Adrenal gland (tissue), 9 donors: ENCODE measurements at regions not wholly inside any gene's neighbourhood (a gene's known extent, or its start where the extent isn't known, plus 50 kb on each side); places are given as distances from the start of the nearest gene placed in this dataset.
A peak's percentile ranks its signal among the peaks of the same experiment; 100 is the strongest.

Experiments used
- DNase-seq, 7 donors: peaks; one replicate each; pipeline ENCODE4 v3.0.0-alpha.2; 2019 to 2020
- H3K27ac ChIP-seq, 5 donors: fragments of 200-600 bp; sonication (generic) in 4 of 5; 1 replicate in 3 of 5; 2 replicates in 2 of 5; pipeline versions ENCODE4 v1.5.1 to v1.8.0; 2016 to 2020; ENCODE audit warnings: mild to moderate bottlenecking in 1 of 5
- H3K27me3 ChIP-seq: fragments of 200-600 bp; 2 replicates; pipeline ENCODE4 v1.8.0; 2021
- H3K36me3 ChIP-seq, 2 donors: fragments of 200-600 bp; replicated peaks in 1 of 2; 1 replicate in 1 of 2; 2 replicates in 1 of 2; pipeline versions ENCODE4 v1.5.1 to v1.8.0; 2018 to 2022
- H3K4me1 ChIP-seq, 2 donors: fragments of 200-600 bp; replicated peaks in 1 of 2; 1 replicate in 1 of 2; 2 replicates in 1 of 2; pipeline versions ENCODE4 v1.5.1 to v1.8.0; 2018 to 2021
- H3K4me3 ChIP-seq, 4 donors: fragments of 200-600 bp; sonication (generic) in 3 of 4; one replicate each; pipeline ENCODE4 v1.5.1; 2016 to 2018
- H3K9me3 ChIP-seq, 3 donors: fragments of 200-600 bp; sonication (generic) in 1 of 3; replicated peaks in 1 of 3; 1 replicate in 2 of 3; 2 replicates in 1 of 3; pipeline versions ENCODE4 v1.5.1 to v1.8.0; 2016 to 2021
- POLR2A ChIP-seq, 2 donors: fragments of 450-650 bp; IDR thresholded peaks; one replicate each; pipeline ENCODE4 v1.6.1; 2017; ENCODE audit warnings: antibody characterized with exemption in 2 of 2, mild to moderate bottlenecking in 2 of 2, moderate library complexity in 1 of 2
- WGBS, 4 donors: extraction: QIAGEN DNeasy Blood & Tissue Kit in 2 of 4; methylation state at CpG; one replicate each; pipeline versions ENCODE4 v1.1.5 to v1.1.7; 2013 to 2017; 5-methylcytosine and 5-hydroxymethylcytosine counted together
- intact Hi-C, 2 donors: fragments of 100-400 bp; cut with DNase I; formaldehyde crosslinking; loops; one replicate each; pipeline versions ENCODE4 v1.14.1 to v1.15.0; 2022 to 2023
- TF ChIP-seq, protein P1 (sequence below), 6 experiments: fragments of 450-650 bp in 4 of 6; fragments of 200-600 bp in 2 of 6; sonication (generic) in 1 of 6; IDR thresholded peaks; 1 replicate in 5 of 6; 2 replicates in 1 of 6; pipeline versions ENCODE4 v1.5.1 to v1.8.0; 2016 to 2021; ENCODE audit warnings: antibody characterized with exemption in 6 of 6, mild to moderate bottlenecking in 2 of 6, moderate library complexity in 1 of 6
- donor health status: healthy with polysubstance abuse.
- donor health status: Bipolar disorder and iron deficiency.
- donor health status: DM: yes; HTN: yes; CAD: no.
- donor health status: DM: no; HTN: no; CAD: no.
- donor health status: DM: no; HTN: no; CAD: no.

DNA sequence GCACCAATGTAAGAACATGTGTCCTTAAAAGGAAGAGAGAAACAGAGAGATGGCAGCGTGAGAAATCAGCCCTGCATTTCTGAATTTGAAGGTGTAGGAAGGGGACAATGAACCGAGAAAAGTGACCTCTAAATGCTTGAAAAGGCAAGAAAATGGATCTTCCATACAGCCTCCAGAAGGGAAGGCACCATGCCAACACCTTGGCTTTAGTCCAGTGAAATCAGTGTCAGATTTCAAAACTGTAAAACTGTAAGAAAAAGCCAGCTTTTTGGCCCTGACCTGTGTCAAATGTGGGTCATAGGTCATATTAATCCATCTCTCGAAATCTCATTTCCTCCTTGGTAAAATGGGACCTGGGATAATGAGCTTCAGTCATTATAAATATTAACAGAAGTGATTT lies 762.3 kb downstream of the DCDC2C start:
- Histone ChIP-seq H3K27ac (no peak overlapping the region), H3K4me1 (no peaks in the 10 kb centered on the region), H3K27me3 (no peaks in the 10 kb centered on the region), H3K4me3 (no peak overlapping the region), H3K9me3 (no peaks in the 10 kb centered on the region), H3K36me3 (no peaks in the 10 kb centered on the region)
- 45 to 51% (median 49%) methylated on average over 3 of the region's 3 CpGs for WGBS, 4 donors
- no peak for TF ChIP-seq POLR2A (IDR thresholded peaks at IDR 0.05)
- TF ChIP-seq, protein P1, sequence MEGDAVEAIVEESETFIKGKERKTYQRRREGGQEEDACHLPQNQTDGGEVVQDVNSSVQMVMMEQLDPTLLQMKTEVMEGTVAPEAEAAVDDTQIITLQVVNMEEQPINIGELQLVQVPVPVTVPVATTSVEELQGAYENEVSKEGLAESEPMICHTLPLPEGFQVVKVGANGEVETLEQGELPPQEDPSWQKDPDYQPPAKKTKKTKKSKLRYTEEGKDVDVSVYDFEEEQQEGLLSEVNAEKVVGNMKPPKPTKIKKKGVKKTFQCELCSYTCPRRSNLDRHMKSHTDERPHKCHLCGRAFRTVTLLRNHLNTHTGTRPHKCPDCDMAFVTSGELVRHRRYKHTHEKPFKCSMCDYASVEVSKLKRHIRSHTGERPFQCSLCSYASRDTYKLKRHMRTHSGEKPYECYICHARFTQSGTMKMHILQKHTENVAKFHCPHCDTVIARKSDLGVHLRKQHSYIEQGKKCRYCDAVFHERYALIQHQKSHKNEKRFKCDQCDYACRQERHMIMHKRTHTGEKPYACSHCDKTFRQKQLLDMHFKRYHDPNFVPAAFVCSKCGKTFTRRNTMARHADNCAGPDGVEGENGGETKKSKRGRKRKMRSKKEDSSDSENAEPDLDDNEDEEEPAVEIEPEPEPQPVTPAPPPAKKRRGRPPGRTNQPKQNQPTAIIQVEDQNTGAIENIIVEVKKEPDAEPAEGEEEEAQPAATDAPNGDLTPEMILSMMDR (IDR thresholded peaks at IDR 0.05), result no peak
- peak in 1 of 7 donors; percentile 4 for DNase-seq
- intact Hi-C loops, result no loop called here

DNA sequence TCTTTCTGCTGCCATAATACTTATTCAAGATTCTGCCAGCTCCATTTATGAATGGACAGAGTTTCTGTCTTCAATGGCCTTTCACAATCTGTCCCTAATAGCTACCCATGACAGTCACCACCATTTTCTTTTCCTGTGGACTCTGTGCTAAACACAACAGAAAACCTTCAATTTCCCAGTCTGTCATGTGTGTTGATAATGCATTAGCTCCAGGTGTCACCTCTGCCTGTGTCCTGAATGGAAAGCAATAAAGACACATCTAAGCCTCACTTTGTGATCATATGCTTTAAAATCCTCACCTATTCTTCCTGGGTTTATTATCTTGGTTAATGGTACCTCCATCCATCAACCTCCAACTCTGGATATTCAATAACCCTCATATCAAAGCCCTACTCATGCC lies 772.2 kb downstream of the DCDC2C start:
- Histone ChIP-seq H3K4me3 (no peak overlapping the region), H3K27me3 (no peaks in the 10 kb centered on the region), H3K27ac (no peak overlapping the region), H3K4me1 (no peaks in the 10 kb centered on the region), H3K36me3 (no peaks in the 10 kb centered on the region), H3K9me3 (no peaks in the 10 kb centered on the region)
- no peak for DNase-seq
- intact Hi-C loops, result no loop called here
- TF ChIP-seq POLR2A (IDR thresholded peaks at IDR 0.05), result no peak
- TF ChIP-seq, protein P1 (IDR thresholded peaks at IDR 0.05), result no peak

DNA sequence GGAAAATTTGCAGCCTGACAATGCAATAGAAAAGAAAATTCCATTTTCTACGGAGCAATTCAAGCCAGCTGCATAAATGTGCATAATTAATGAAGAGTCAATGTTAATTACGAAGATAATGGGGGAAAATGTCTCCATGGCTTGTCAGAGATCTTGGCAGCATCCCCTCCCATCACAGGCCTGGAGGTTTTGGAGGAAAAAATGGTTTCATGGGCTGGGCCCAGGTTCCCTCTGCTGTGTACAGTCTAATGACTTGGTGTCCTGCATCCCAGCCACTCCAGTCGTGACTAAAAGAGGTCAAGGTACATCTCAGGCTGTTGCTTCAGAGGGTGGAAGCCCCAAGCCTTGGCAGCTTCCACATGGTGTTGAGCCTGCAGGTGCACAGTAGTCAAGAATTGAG lies 779.7 kb downstream of the DCDC2C start:
- Histone ChIP-seq H3K27me3 (no peaks in the 10 kb centered on the region), H3K4me3 (no peak overlapping the region), H3K27ac (no peak overlapping the region), H3K36me3 (no peaks in the 10 kb centered on the region), H3K9me3 (no peaks in the 10 kb centered on the region), H3K4me1 (no peaks in the 10 kb centered on the region)
- 56 to 71% (median 63%) methylated on average over 2 to 3 of the region's 3 CpGs for WGBS, 4 donors
- no peak for DNase-seq
- TF ChIP-seq, protein P1 (IDR thresholded peaks at IDR 0.05), result no peak
- no peak for TF ChIP-seq POLR2A (IDR thresholded peaks at IDR 0.05)
- intact Hi-C loops, result no loop called here

DNA sequence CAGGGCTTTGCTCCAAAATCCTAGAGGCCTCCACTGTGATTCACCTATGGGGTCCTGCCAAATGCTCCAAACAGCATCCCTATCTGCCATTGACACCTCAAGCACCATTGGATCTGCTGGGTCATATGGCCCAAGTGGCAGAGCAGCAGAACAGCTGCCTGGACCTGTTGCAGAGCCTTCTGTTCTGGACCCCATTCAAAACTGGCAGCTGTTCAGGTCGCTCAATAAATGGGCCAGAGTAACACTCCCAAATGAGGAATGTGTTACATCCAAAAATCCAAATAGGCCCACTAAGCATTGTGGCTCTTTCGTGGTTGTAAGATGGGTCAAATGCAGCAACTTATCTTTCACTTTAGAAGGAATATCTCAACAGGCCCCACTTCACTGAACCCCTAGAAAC lies 783.6 kb downstream of the DCDC2C start:
- Histone ChIP-seq H3K27ac (no peak overlapping the region), H3K36me3 (no peaks in the 10 kb centered on the region), H3K4me3 (no peak overlapping the region), H3K9me3 (no peaks in the 10 kb centered on the region), H3K27me3 (no peaks in the 10 kb centered on the region), H3K4me1 (no peaks in the 10 kb centered on the region)
- intact Hi-C loops, result no loop called here
- no peak for DNase-seq
- 59 to 69% (median 62%) methylated on average over 2 of the region's 2 CpGs for WGBS, 4 donors
- TF ChIP-seq, protein P1 (IDR thresholded peaks at IDR 0.05), result no peak
- TF ChIP-seq POLR2A (IDR thresholded peaks at IDR 0.05), result no peak
